HepG2 (cell line): ENCODE measurements at regions not wholly inside any gene's neighbourhood (a gene's known extent, or its start where the extent isn't known, plus 50 kb on each side); places are given as distances from the start of the nearest gene placed in this dataset.

Experiments used
- ATAC-seq: fragments of 200-7000 bp; cut with Tn5 transposase; 3 replicates; pipeline ENCODE4 v1.9.1; 2020; ENCODE audit warnings: mild to moderate bottlenecking, moderate library complexity
- BruUV-seq: library from RNA; stranded (reverse); fragments of 400-500 nt; replicated peaks from 2 replicates; lab custom pipeline; 2021; lab: Mats Ljungman, UMichigan
- CTCF ChIA-PET: fragments of 300-600 bp; formaldehyde crosslinking; extraction: SDS; loops from one replicate; lab custom pipeline; 2021; ENCODE audit warnings: low total read pairs, inconsistent platforms, low intra/inter-chr PET ratio; lab: Yijun Ruan, JAX
- POLR2A ChIA-PET: fragments of 350-600 bp; sonication (Branson Sonifier 250); formaldehyde crosslinking; loops from one replicate; lab custom pipeline; 2020; ENCODE audit warnings: antibody characterized with exemption, inconsistent platforms; lab: Yijun Ruan, JAX
- DNase-seq: peaks from one replicate; pipeline ENCODE4 v3.0.0-alpha.2; 2015; ENCODE audit warnings: low spot score
- FAIRE-seq: peaks from 3 replicates; lab custom pipeline; 2011; peaks lifted over from hg19 to GRCh38; lab: Jason Lieb, UNC
- H2AFZ ChIP-seq: one replicate; pipeline ENCODE4 v1.6.1; 2011; ENCODE audit warnings: low read length, inconsistent platforms
- H3K27ac ChIP-seq: fragments of 300-600 bp; 3 replicates; pipeline ENCODE4 v1.8.0; 2011; ENCODE audit warnings: mixed run types, mild to moderate bottlenecking, mixed read lengths, low read length, inconsistent platforms; ENCODE audit not compliant: insufficient read depth; ENCODE audit errors: extremely low read length
- H3K27me3 ChIP-seq, 2 experiments: fragments of 200-600 bp in 1 of 2; 2 replicates in 1 of 2; 3 replicates in 1 of 2; pipeline versions ENCODE4 v1.6.0 to v1.8.0; 2011; ENCODE audit warnings: low read length in 2 of 2, mild to moderate bottlenecking in 2 of 2, moderate library complexity in 2 of 2, inconsistent platforms in 1 of 2; ENCODE audit not compliant: insufficient read depth in 2 of 2, control insufficient read depth in 1 of 2
- H3K36me3 ChIP-seq, 2 experiments: fragments of 200-600 bp in 1 of 2; replicated peaks in 1 of 2; 2 replicates in 1 of 2; 3 replicates in 1 of 2; pipeline versions ENCODE4 v1.5.1 to v1.8.0; 2011; ENCODE audit warnings: low read length in 2 of 2, inconsistent platforms in 1 of 2; ENCODE audit not compliant: insufficient read depth in 2 of 2, control insufficient read depth in 1 of 2
- H3K4me1 ChIP-seq: 2 replicates; pipeline ENCODE4 v1.5.1; 2012; ENCODE audit warnings: low read length, inconsistent platforms; ENCODE audit not compliant: insufficient read depth
- H3K4me2 ChIP-seq: 2 replicates; pipeline ENCODE4 v1.6.0; 2011; ENCODE audit warnings: low read depth, low read length, inconsistent platforms
- H3K4me3 ChIP-seq, 3 experiments: fragments of 200-600 bp in 1 of 3; sonication (generic), shearing (Covaris generic) in 1 of 3; replicated peaks in 1 of 3; 2 replicates each; pipeline ENCODE4 v1.5.1; 2011 to 2016; ENCODE audit warnings: low read length in 3 of 3, inconsistent platforms in 2 of 3, low read depth in 2 of 3, mild to moderate bottlenecking in 2 of 3, control low read depth in 1 of 3, mixed read lengths in 1 of 3; ENCODE audit not compliant: insufficient read depth in 1 of 3
- H3K79me2 ChIP-seq: one replicate; pipeline ENCODE4 v1.6.1; 2011; ENCODE audit warnings: low read length, inconsistent platforms; ENCODE audit not compliant: insufficient read depth
- H3K9ac ChIP-seq: 2 replicates; pipeline ENCODE4 v1.6.0; 2011; ENCODE audit warnings: mild to moderate bottlenecking, low read depth, low read length, inconsistent platforms; ENCODE audit not compliant: insufficient read depth
- H3K9me3 ChIP-seq: 2 replicates; pipeline ENCODE4 v1.5.1; 2012; ENCODE audit warnings: mild to moderate bottlenecking, low read length
- H4K20me1 ChIP-seq: 2 replicates; pipeline ENCODE4 v1.6.0; 2011; ENCODE audit warnings: inconsistent platforms, mild to moderate bottlenecking, low read length, moderate library complexity; ENCODE audit not compliant: insufficient read depth
- EHMT2 ChIP-seq: fragments of 200-600 bp; sonication (generic); IDR thresholded peaks from 2 replicates; pipeline ENCODE4 v1.7.0; 2017; ENCODE audit warnings: antibody characterized with exemption, low read depth, low read length, borderline replicate concordance
- FOSL2 ChIP-seq: sonication (generic); formaldehyde crosslinking; IDR thresholded peaks from 2 replicates; pipeline ENCODE4 v1.4.0; 2020; ENCODE audit warnings: missing genetic modification reagents
- HDAC1 ChIP-seq: sonication (generic); formaldehyde crosslinking; IDR thresholded peaks from 2 replicates; pipeline ENCODE4 v1.5.1; 2020; ENCODE audit warnings: mild to moderate bottlenecking, missing genetic modification reagents
- PHF21A ChIP-seq: sonication (generic); formaldehyde crosslinking; IDR thresholded peaks from 2 replicates; pipeline ENCODE4 v1.5.0; 2020; ENCODE audit warnings: mild to moderate bottlenecking, missing genetic modification reagents
- TEF ChIP-seq: sonication (generic); formaldehyde crosslinking; IDR thresholded peaks from 2 replicates; pipeline ENCODE4 v1.5.0; 2020; ENCODE audit warnings: missing genetic modification reagents
- TOPORS ChIP-seq: sonication (generic); formaldehyde crosslinking; IDR thresholded peaks from 2 replicates; pipeline ENCODE4 v1.8.0; 2023; ENCODE audit warnings: mild to moderate bottlenecking, missing genetic modification reagents
- ZBTB1 ChIP-seq: sonication (generic); formaldehyde crosslinking; IDR thresholded peaks from 2 replicates; pipeline ENCODE4 v1.4.0; 2020; ENCODE audit warnings: missing genetic modification reagents, borderline replicate concordance
- ZMYM3 ChIP-seq: sonication (generic); formaldehyde crosslinking; IDR thresholded peaks from 2 replicates; pipeline ENCODE4 v1.5.1; 2020; ENCODE audit warnings: mild to moderate bottlenecking, missing genetic modification reagents
- ZNF121 ChIP-seq: sonication (generic); formaldehyde crosslinking; IDR thresholded peaks from 2 replicates; pipeline ENCODE4 v1.5.0; 2020; ENCODE audit warnings: mild to moderate bottlenecking, missing genetic modification reagents
- ZNF550 ChIP-seq: sonication (generic); formaldehyde crosslinking; IDR thresholded peaks from 2 replicates; pipeline ENCODE4 v1.4.0; 2020; ENCODE audit warnings: mild to moderate bottlenecking, missing genetic modification reagents, borderline replicate concordance
- ZNF558 ChIP-seq: sonication (generic); formaldehyde crosslinking; IDR thresholded peaks from 2 replicates; pipeline ENCODE4 v1.9.0; 2022; ENCODE audit warnings: mild to moderate bottlenecking, missing genetic modification reagents, borderline replicate concordance
- ZNF589 ChIP-seq: sonication (generic); formaldehyde crosslinking; conservative IDR thresholded peaks from 2 replicates; pipeline ENCODE4 v1.8.0; 2022; ENCODE audit warnings: mild to moderate bottlenecking, moderate library complexity, missing genetic modification reagents
- ZNF605 ChIP-seq: sonication (generic); formaldehyde crosslinking; IDR thresholded peaks from 2 replicates; pipeline ENCODE4 v1.8.0; 2022; ENCODE audit warnings: mild to moderate bottlenecking, missing genetic modification reagents
- ZNF687 ChIP-seq: sonication (generic); formaldehyde crosslinking; IDR thresholded peaks from 2 replicates; pipeline ENCODE4 v1.5.1; 2020; ENCODE audit warnings: mild to moderate bottlenecking, missing genetic modification reagents, moderate library complexity
- ZNF747 ChIP-seq: sonication (generic); formaldehyde crosslinking; IDR thresholded peaks from 2 replicates; pipeline ENCODE4 v1.8.1; 2023; ENCODE audit warnings: missing genetic modification reagents, mild to moderate bottlenecking, borderline replicate concordance
- ZNF768 ChIP-seq: sonication (generic); formaldehyde crosslinking; IDR thresholded peaks from 2 replicates; pipeline ENCODE4 v1.4.0; 2020; ENCODE audit warnings: missing genetic modification reagents
- ZNF792 ChIP-seq: IDR thresholded peaks from 2 replicates; pipeline ENCODE4 v1.6.1; 2016
- ZNF883 ChIP-seq: sonication (generic); formaldehyde crosslinking; IDR thresholded peaks from 2 replicates; pipeline ENCODE4 v1.5.1; 2020; ENCODE audit warnings: mild to moderate bottlenecking, missing genetic modification reagents; ENCODE audit errors: not compliant biosample characterization
- WGBS: methylation state at CpG from one replicate; pipeline ENCODE4 v1.1.6; 2017; ENCODE audit warnings: low lambda C conversion rate; 5-methylcytosine and 5-hydroxymethylcytosine counted together
- in situ Hi-C: cut with HindIII; loops from 2 replicates; pipeline ENCODE4 v1.10.0; 2017; ENCODE audit warnings: low pct_unique_long_range_greater_than_20kb; ENCODE audit not compliant: extremely low pct_ligation_motif_present
- intact Hi-C: fragments of 100-400 bp; cut with micrococcal nuclease; formaldehyde crosslinking; loops from one replicate; pipeline ENCODE4 v1.10.0; 2022; ENCODE audit not compliant: unreplicated experiment
- TF ChIP-seq, protein P1 (sequence below): sonication (generic); formaldehyde crosslinking; conservative IDR thresholded peaks from 2 replicates; pipeline ENCODE4 v1.8.1; 2023; ENCODE audit warnings: missing genetic modification reagents
- TF ChIP-seq, protein P2 (sequence below): sonication (generic); formaldehyde crosslinking; IDR thresholded peaks from 2 replicates; pipeline ENCODE4 v1.8.1; 2023; ENCODE audit warnings: missing genetic modification reagents, mild to moderate bottlenecking, borderline replicate concordance

DNA sequence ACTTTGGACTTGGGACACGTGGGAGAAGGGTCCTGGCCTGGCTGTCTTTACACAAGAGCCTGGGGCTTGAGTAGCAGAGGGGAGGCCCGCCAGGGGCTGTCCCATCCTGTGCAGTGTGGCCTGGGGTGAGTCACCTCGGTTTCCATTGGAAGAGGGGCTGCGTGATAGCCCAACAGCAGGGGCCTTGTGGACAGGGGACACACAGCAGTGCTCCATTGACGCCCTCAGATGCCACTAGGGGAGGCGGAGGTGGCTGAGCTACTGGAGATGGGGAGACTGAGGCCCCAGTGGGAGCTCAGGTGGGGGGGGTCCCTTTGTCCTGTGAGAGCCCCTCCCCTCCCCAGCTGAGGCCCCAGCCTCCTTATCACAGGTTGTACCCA is 50.0 kb upstream of the RNU6ATAC start:
- no peak for FAIRE-seq
- H3K79me2 ChIP-seq = no peaks in the 10 kb centered on the region
- BruUV-seq = no TSS peak
- no peaks in the 10 kb centered on the region for H3K9me3 ChIP-seq
- ChIA-PET POLR2A (no interaction called here), CTCF (no interaction called here)
- H3K27me3 ChIP-seq = peaks cover 3 to 9% of the 10 kb centered on the region in 2 experiments; a peak in 4 of 5 replicates
- no peaks in the 10 kb centered on the region for H4K20me1 ChIP-seq
- intact Hi-C loops = no loop called here
- H3K4me2 ChIP-seq = peak overlapping the region; percentile 85
- no peak overlapping the region for H3K27ac ChIP-seq
- H3K36me3 ChIP-seq = no peaks in the 10 kb centered on the region
- H3K9ac ChIP-seq = no peak overlapping the region
- ATAC-seq = peak; percentile 12
- peaks cover 62% of the 10 kb centered on the region for H3K4me1 ChIP-seq
- in situ Hi-C loops = no loop called here
- DNase-seq = peak; percentile 38
- peak overlapping the region in 1 of 3 experiments; percentile 17; a peak in 1 of 6 replicates for H3K4me3 ChIP-seq
- no CpG with 5 or more reads among the region's 6 CpGs for WGBS
- H2AFZ ChIP-seq = no peak overlapping the region
- no peak for TF ChIP-seq ZNF558 (CRISPR knock-in tag)
- TF ChIP-seq ZNF883 (CRISPR knock-in tag) = peak; percentile 0
- TF ChIP-seq TOPORS (CRISPR knock-in tag) = no peak
- 0 out of 2 replicates have a peak, but pooled peaks have one; percentile 33 for TF ChIP-seq PHF21A (CRISPR knock-in tag)
- TF ChIP-seq ZNF792 (CRISPR knock-in tag) = no peak
- TF ChIP-seq ZNF550 = no peak
- 0 out of 2 replicates have a peak, but pooled peaks have one; percentile 47 for TF ChIP-seq ZNF768
- TF ChIP-seq ZNF589 (CRISPR knock-in tag) = no peak
- TF ChIP-seq, protein P1, sequence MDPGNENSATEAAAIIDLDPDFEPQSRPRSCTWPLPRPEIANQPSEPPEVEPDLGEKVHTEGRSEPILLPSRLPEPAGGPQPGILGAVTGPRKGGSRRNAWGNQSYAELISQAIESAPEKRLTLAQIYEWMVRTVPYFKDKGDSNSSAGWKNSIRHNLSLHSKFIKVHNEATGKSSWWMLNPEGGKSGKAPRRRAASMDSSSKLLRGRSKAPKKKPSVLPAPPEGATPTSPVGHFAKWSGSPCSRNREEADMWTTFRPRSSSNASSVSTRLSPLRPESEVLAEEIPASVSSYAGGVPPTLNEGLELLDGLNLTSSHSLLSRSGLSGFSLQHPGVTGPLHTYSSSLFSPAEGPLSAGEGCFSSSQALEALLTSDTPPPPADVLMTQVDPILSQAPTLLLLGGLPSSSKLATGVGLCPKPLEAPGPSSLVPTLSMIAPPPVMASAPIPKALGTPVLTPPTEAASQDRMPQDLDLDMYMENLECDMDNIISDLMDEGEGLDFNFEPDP = 0 out of 2 replicates have a peak, but pooled peaks have one; percentile 21
- no peak for TF ChIP-seq EHMT2
- TF ChIP-seq ZMYM3 (CRISPR knock-in tag) = no peak
- peak; percentile 82 for TF ChIP-seq FOSL2
- TF ChIP-seq ZNF121 (CRISPR knock-in tag) = 0 out of 2 replicates have a peak, but pooled peaks have one; percentile 19
- 0 out of 2 replicates have a peak, but pooled peaks have one; percentile 11 for TF ChIP-seq HDAC1 (CRISPR knock-in tag)
- TF ChIP-seq, protein P2, sequence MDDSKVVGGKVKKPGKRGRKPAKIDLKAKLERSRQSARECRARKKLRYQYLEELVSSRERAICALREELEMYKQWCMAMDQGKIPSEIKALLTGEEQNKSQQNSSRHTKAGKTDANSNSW (CRISPR knock-in tag) = no peak
- TF ChIP-seq ZNF747 (CRISPR knock-in tag) = peak; percentile 47; the same call in 1 of the 2 replicates
- TF ChIP-seq ZNF605 = 0 out of 2 replicates have a peak, but pooled peaks have one; percentile 2
- no peak for TF ChIP-seq ZBTB1 (CRISPR knock-in tag)
- TF ChIP-seq TEF (CRISPR knock-in tag) = no peak
- peak; percentile 28; the same call in 1 of the 2 replicates for TF ChIP-seq ZNF687 (CRISPR knock-in tag)
